ENCODE measurements at regions not wholly inside any gene's neighbourhood (a gene's known extent, or its start where the extent isn't known, plus 50 kb on each side); places are given as distances from the start of the nearest gene placed in this dataset.

- peak; percentile 95 for TF ChIP-seq BHLHE40 (IDR thresholded peaks at IDR 0.05; ENCODE audit: low read length)
- TF ChIP-seq TARDBP (CRISPR knock-in tag; IDR thresholded peaks at IDR 0.05) = 0 out of 2 replicates have a peak, but pooled peaks have one; percentile 4
- 0 out of 2 replicates have a peak, but pooled peaks have one; percentile 38 for TF ChIP-seq FOXC1 (CRISPR knock-in tag; IDR thresholded peaks at IDR 0.05; ENCODE audit: borderline replicate concordance)
- TF ChIP-seq PCBP1 (IDR thresholded peaks at IDR 0.05; ENCODE audit: borderline replicate concordance, low read depth, low read length) = no peak
- TF ChIP-seq SNAPC2 (CRISPR knock-in tag; IDR thresholded peaks at IDR 0.05) = 0 out of 2 replicates have a peak, but pooled peaks have one; percentile 63
- TF ChIP-seq, protein P1, sequence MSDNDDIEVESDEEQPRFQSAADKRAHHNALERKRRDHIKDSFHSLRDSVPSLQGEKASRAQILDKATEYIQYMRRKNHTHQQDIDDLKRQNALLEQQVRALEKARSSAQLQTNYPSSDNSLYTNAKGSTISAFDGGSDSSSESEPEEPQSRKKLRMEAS (IDR thresholded peaks at IDR 0.05) = peak; percentile 68
- TF ChIP-seq RXRA (CRISPR knock-in tag; IDR thresholded peaks at IDR 0.05) = peak; percentile 32; the same call in 1 of the 2 replicates
- TF ChIP-seq ZBTB4 (CRISPR knock-in tag; IDR thresholded peaks at IDR 0.05; ENCODE audit: borderline replicate concordance) = peak; percentile 54; the same call in 1 of the 2 replicates
- TF ChIP-seq NFE2L1 (CRISPR knock-in tag; IDR thresholded peaks at IDR 0.05; ENCODE audit: borderline replicate concordance) = no peak
- TF ChIP-seq EEA1 (CRISPR knock-in tag; IDR thresholded peaks at IDR 0.05; ENCODE audit: borderline replicate concordance) = no peak
- no peak for TF ChIP-seq ZFP82 (CRISPR knock-in tag; IDR thresholded peaks at IDR 0.05; ENCODE audit: borderline replicate concordance)
- TF ChIP-seq, protein P2, sequence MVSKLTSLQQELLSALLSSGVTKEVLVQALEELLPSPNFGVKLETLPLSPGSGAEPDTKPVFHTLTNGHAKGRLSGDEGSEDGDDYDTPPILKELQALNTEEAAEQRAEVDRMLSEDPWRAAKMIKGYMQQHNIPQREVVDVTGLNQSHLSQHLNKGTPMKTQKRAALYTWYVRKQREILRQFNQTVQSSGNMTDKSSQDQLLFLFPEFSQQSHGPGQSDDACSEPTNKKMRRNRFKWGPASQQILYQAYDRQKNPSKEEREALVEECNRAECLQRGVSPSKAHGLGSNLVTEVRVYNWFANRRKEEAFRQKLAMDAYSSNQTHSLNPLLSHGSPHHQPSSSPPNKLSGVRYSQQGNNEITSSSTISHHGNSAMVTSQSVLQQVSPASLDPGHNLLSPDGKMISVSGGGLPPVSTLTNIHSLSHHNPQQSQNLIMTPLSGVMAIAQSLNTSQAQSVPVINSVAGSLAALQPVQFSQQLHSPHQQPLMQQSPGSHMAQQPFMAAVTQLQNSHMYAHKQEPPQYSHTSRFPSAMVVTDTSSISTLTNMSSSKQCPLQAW (CRISPR knock-in tag; IDR thresholded peaks at IDR 0.05) = 0 out of 2 replicates have a peak, but pooled peaks have one; percentile 16
- TF ChIP-seq ZNF441 (CRISPR knock-in tag; IDR thresholded peaks at IDR 0.05; ENCODE audit: borderline replicate concordance) = peak; percentile 37; the same call in 1 of the 2 replicates
- TF ChIP-seq NR2F2 (IDR thresholded peaks at IDR 0.05; ENCODE audit: borderline replicate concordance, low read depth) = peak; percentile 26; the same call in 1 of the 2 replicates
- no peak for TF ChIP-seq HMGXB4 (CRISPR knock-in tag; IDR thresholded peaks at IDR 0.05; ENCODE audit: borderline replicate concordance in 1 of 2, low read depth in 1 of 2)
- peak; percentile 51; the same call in 1 of the 2 replicates for TF ChIP-seq HBP1 (CRISPR knock-in tag; IDR thresholded peaks at IDR 0.05; ENCODE audit: low read depth)
- TF ChIP-seq ZNF274 (CRISPR knock-in tag; IDR thresholded peaks at IDR 0.05) = 0 out of 2 replicates have a peak, but pooled peaks have one; percentile 40
- no peak for TF ChIP-seq ZNF777 (CRISPR knock-in tag; IDR thresholded peaks at IDR 0.05)
- peak; percentile 94 for TF ChIP-seq ZSCAN21 (CRISPR knock-in tag; IDR thresholded peaks at IDR 0.05; ENCODE audit: borderline replicate concordance)
- peak; percentile 49; the same call in 1 of the 2 replicates for TF ChIP-seq MYC (CRISPR knock-in tag; IDR thresholded peaks at IDR 0.05; ENCODE audit: borderline replicate concordance)
Measured at GRCh38 chr16:85205747-85206471, 93.6 kb upstream of the CIBAR2 start (continued).
